Calu3 (cell line): ENCODE measurements at regions not wholly inside any gene's neighbourhood (a gene's known extent, or its start where the extent isn't known, plus 50 kb on each side); places are given as distances from the start of the nearest gene placed in this dataset.

Experiments
- BruUV-seq: library from RNA; stranded (reverse); fragments of 400-500 nt; replicated peaks from 2 replicates; lab custom pipeline; 2021; lab: Mats Ljungman, UMichigan
- CTCF ChIA-PET: fragments of 300-600 bp; sonication (Branson Sonifier 250); formaldehyde crosslinking; loops from one replicate; lab custom pipeline; 2022; ENCODE audit warnings: antibody characterized with exemption; lab: Charles Lee
- DNase-seq: peaks from one replicate; pipeline ENCODE4 v3.0.0; 2022
- H3K27ac Mint-ChIP-seq: one replicate; pipeline ENCODE4 v1.8.0; 2022; ENCODE audit warnings: mixed read lengths; ENCODE audit not compliant: unreplicated experiment
- H3K27me3 Mint-ChIP-seq: one replicate; pipeline ENCODE4 v1.8.0; 2022; ENCODE audit warnings: mixed read lengths; ENCODE audit not compliant: unreplicated experiment
- H3K36me3 Mint-ChIP-seq: one replicate; pipeline ENCODE4 v1.8.0; 2022; ENCODE audit warnings: mild to moderate bottlenecking, moderate library complexity, mixed read lengths; ENCODE audit not compliant: insufficient read depth, unreplicated experiment
- H3K4me1 Mint-ChIP-seq: one replicate; pipeline ENCODE4 v1.8.0; 2022; ENCODE audit warnings: mild to moderate bottlenecking, low read depth, mixed read lengths; ENCODE audit not compliant: unreplicated experiment
- H3K4me3 Mint-ChIP-seq: one replicate; pipeline ENCODE4 v1.8.0; 2022; ENCODE audit warnings: mild to moderate bottlenecking, low read depth, moderate library complexity, mixed read lengths; ENCODE audit not compliant: unreplicated experiment
- H3K9me3 Mint-ChIP-seq: one replicate; pipeline ENCODE4 v1.8.0; 2022; ENCODE audit warnings: low read depth, mixed read lengths; ENCODE audit not compliant: unreplicated experiment
- CTCF ChIP-seq: fragments of 200-600 bp; IDR thresholded peaks from one replicate; pipeline ENCODE4 v1.8.0; 2022; ENCODE audit warnings: antibody characterized with exemption; ENCODE audit not compliant: unreplicated experiment
- intact Hi-C: fragments of 100-400 bp; cut with micrococcal nuclease; formaldehyde crosslinking; loops from one replicate; pipeline ENCODE4 v1.10.0; 2022; ENCODE audit not compliant: unreplicated experiment

GRCh38 chr10:128985036-128985435, 482.0 kb upstream of the MGMT start:
- no TSS peak for BruUV-seq
- H3K9me3 Mint-ChIP-seq = no peaks in the 10 kb centered on the region
- H3K4me3 Mint-ChIP-seq = no peak overlapping the region
- no peak for TF ChIP-seq CTCF
- H3K27ac Mint-ChIP-seq = no peak overlapping the region
- no peaks in the 10 kb centered on the region for H3K4me1 Mint-ChIP-seq
- DNase-seq = no peak
- no peaks in the 10 kb centered on the region for H3K27me3 Mint-ChIP-seq
- intact Hi-C loops = no loop called here
- CTCF ChIA-PET = no interaction called here
- H3K36me3 Mint-ChIP-seq = no peaks in the 10 kb centered on the region

- BruUV-seq = no TSS peak
- intact Hi-C loops = no loop called here
- TF ChIP-seq CTCF = no peak
- Mint-ChIP-seq H3K27me3 (no peaks in the 10 kb centered on the region), H3K4me1 (no peaks in the 10 kb centered on the region), H3K4me3 (no peak overlapping the region), H3K36me3 (no peaks in the 10 kb centered on the region), H3K9me3 (peaks cover 7% of the 10 kb centered on the region), H3K27ac (no peak overlapping the region)
- CTCF ChIA-PET = no interaction called here
- DNase-seq = no peak
Observed at GRCh38 chr10:128990986-128991385, 476.1 kb upstream of the MGMT start.

GRCh38 chr10:128992770-128993169, 474.3 kb upstream of the MGMT start:
- H3K9me3 Mint-ChIP-seq = peaks cover 7% of the 10 kb centered on the region
- no peak for DNase-seq
- no peak overlapping the region for H3K4me3 Mint-ChIP-seq
- H3K27me3 Mint-ChIP-seq = no peaks in the 10 kb centered on the region
- BruUV-seq = no TSS peak
- CTCF ChIA-PET = no interaction called here
- TF ChIP-seq CTCF = no peak
- H3K27ac Mint-ChIP-seq = no peak overlapping the region
- H3K4me1 Mint-ChIP-seq = no peaks in the 10 kb centered on the region
- intact Hi-C loops = no loop called here
- H3K36me3 Mint-ChIP-seq = no peaks in the 10 kb centered on the region

GRCh38 chr10:128993443-128993842, 473.6 kb upstream of the MGMT start:
- CTCF ChIA-PET = no interaction called here
- TF ChIP-seq CTCF = no peak
- Mint-ChIP-seq H3K4me1 (no peaks in the 10 kb centered on the region), H3K27ac (no peak overlapping the region), H3K27me3 (no peaks in the 10 kb centered on the region), H3K9me3 (peaks cover 7% of the 10 kb centered on the region), H3K4me3 (no peak overlapping the region), H3K36me3 (no peaks in the 10 kb centered on the region)
- no peak for DNase-seq
- BruUV-seq = no TSS peak
- intact Hi-C loops = no loop called here
